Activated naive CD4-positive, alpha-beta T cell treated with anti-CD3 and anti-CD28 coated beads, Interleukin-2, amount 50 U/mL, for 72 hours (primary cell): ENCODE measurements at regions not wholly inside any gene's neighbourhood (a gene's known extent, or its start where the extent isn't known, plus 50 kb on each side); places are given as distances from the start of the nearest gene placed in this dataset.
A peak's percentile ranks its signal among the peaks of the same experiment; 100 is the strongest.
"Not testable (repeated sequence)": the region's sequence is repeated elsewhere in the genome, so short reads cannot be mapped to it uniquely, and the experiment has no call there.

Experiments used
- ATAC-seq, 2 donors: fragments of 150-1000 bp; cut with Tn5 transposase; 2 replicates each; pipeline ENCODE4 v1.10.0; 2021; ENCODE audit warnings: mild to moderate bottlenecking in 2 of 2, moderate library complexity in 2 of 2
- DNase-seq, 2 donors: peaks; one replicate each; pipeline ENCODE4 v3.0.0; 2021 to 2022; ENCODE audit warnings: low spot score in 2 of 2
- H3K27ac Mint-ChIP-seq, 2 donors: one replicate each; pipeline ENCODE4 v1.8.0; 2022; ENCODE audit warnings: mild to moderate bottlenecking in 2 of 2, mixed read lengths in 2 of 2
- H3K36me3 Mint-ChIP-seq, 2 donors: one replicate each; pipeline ENCODE4 v1.8.0; 2022; ENCODE audit warnings: mixed read lengths in 2 of 2
- H3K9me3 Mint-ChIP-seq, 2 donors: one replicate each; pipeline ENCODE4 v1.8.0; 2022; ENCODE audit warnings: mixed read lengths in 2 of 2

- no peak overlapping the region for H3K27ac Mint-ChIP-seq
- no peaks in the 10 kb centered on the region for H3K9me3 Mint-ChIP-seq
- no peaks in the 10 kb centered on the region for H3K36me3 Mint-ChIP-seq
- DNase-seq = no peak
- ATAC-seq = no peak
Observed at GRCh38 chr12:4822572-4822971, 87.1 kb upstream of the KCNA1 start.

- Mint-ChIP-seq H3K36me3 (no peaks in the 10 kb centered on the region), H3K9me3 (no peaks in the 10 kb centered on the region), H3K27ac (no peak overlapping the region)
- no peak for DNase-seq
- ATAC-seq = no peak
Observed at GRCh38 chr12:4824380-4824779, 85.3 kb upstream of the KCNA1 start.

GRCh38 chr12:4825011-4825858, 84.5 kb upstream of the KCNA1 start:
- Mint-ChIP-seq H3K36me3 (no peaks in the 10 kb centered on the region), H3K9me3 (no peaks in the 10 kb centered on the region), H3K27ac (no peak overlapping the region)
- no peak for DNase-seq
- peak; percentile 34 to 43 for ATAC-seq

GRCh38 chr12:4826909-4827308, 82.8 kb upstream of the KCNA1 start:
- Mint-ChIP-seq H3K27ac (no peak overlapping the region), H3K36me3 (peaks cover 0 to under 1% of the 10 kb centered on the region in 2 donors), H3K9me3 (no peaks in the 10 kb centered on the region)
- ATAC-seq (no peak), DNase-seq (no peak)

DNA sequence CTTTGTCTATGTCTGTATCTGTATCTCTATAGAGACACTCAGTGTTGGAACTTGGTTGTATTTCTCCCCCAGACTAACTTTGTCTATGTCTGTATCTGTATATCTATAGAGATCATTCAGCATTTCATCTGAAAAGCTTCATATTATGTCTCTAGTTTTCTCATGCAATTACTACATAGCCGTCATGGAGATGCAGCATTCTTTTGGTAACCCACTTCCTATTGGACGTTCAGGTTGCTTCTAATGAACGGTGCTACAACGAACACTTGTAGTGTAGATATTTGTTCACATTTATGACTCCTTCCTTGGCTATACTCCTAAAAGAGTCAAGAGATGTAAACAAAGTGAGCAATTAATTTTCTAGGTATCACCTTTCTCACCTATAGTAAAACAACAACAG, 81.5 kb upstream of the KCNA1 start:
- DNase-seq = no peak
- H3K36me3 Mint-ChIP-seq = peaks cover 1 to 13% of the 10 kb centered on the region in 2 donors
- ATAC-seq = no peak
- H3K27ac Mint-ChIP-seq = no peak overlapping the region
- H3K9me3 Mint-ChIP-seq = peaks cover 0 to 7% of the 10 kb centered on the region in 2 donors

DNA sequence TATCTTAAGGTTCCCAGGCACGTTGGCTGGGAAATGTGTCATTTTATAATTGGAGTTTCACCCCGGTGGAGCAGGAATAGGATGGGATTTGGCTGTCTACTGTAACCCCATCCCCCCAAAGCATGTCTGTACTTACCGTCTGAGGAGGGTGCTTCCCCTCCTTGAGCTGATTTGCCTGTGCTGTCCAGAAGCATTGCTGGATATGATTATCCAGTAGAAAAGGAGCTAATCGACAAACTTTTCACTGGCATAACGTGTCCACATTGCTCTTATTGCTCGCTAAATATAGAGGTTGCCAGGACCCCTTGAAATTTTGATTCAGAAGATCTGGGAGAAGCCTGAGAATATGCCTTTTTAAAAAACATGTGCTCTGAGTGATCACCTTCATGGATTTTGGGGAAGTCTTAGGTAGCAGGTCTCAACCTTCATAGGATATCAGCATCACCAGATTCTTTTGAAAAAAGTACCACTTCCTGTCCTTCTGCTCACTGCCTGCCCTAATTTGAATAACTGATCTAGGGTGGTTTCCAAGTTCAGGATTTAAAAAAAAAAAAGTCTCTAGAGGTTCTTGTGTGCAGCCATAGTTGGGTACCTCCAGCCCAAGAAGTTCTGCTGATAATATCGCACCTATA, 80.4 kb upstream of the KCNA1 start:
- Mint-ChIP-seq H3K9me3 (peaks cover 0 to 9% of the 10 kb centered on the region in 2 donors), H3K27ac (peak overlapping the region; percentile 83 to 85), H3K36me3 (peaks cover 4 to 17% of the 10 kb centered on the region in 2 donors)
- peak; percentile 76 to 90 for ATAC-seq
- no peak for DNase-seq

DNA sequence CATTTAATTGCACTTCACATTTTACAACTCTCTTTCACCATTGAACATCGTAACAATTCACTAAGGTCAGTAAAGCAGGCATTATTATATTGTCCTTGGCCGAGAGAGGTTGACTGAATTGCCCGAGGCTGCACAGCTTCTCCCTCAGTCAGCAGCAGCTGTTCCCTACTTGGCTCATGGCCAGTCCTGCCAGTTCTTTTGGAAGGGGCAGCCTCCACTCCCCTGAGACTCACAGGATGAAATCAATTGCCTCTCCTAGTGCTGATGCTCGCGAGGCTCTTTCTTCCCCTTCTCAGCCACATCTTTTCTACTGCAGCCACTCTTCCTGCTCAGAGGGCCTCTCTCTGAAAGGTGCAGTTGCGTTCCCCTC, 79.9 kb upstream of the KCNA1 start:
- no peak for DNase-seq
- Mint-ChIP-seq H3K27ac (peak overlapping the region; percentile 83 to 85), H3K9me3 (peaks cover 0 to 9% of the 10 kb centered on the region in 2 donors), H3K36me3 (peaks cover 4 to 17% of the 10 kb centered on the region in 2 donors)
- ATAC-seq = peak in 1 of 2 donors; percentile 51

DNA sequence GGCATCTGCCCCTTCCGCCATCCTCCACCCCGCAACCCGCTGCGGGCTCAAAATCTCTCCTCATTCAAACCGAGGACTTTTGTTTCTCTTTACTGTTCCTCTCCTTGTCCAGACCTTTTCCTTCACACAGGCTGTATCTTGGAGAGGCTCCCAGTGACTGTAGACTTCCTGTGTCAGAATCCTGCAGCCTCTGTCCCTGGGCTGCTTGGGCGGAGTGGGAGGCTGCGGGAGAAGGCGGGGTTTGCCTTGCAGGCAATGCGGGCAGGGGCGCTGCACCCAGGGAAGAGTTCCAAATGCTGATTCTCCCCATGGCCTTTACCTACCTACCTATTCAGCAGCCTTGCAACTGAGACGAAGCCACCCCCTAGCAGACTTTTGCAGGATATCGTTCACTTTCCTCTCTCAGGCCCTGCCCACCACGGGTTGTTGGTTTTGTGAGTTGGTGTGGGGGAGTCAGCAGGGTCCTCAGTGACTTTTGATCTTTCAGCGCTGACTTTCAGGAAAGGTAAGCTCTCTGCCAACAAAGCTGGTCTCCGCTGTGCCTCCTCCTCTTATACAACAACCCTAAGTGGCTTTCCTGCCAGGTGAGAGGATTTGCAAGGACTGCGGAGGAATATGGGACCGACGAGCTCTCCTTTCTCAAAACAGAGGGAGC, 79.0 kb upstream of the KCNA1 start:
- peak overlapping the region in 1 of 2 donors; percentile 83 for H3K27ac Mint-ChIP-seq
- H3K36me3 Mint-ChIP-seq = peaks cover 4 to 17% of the 10 kb centered on the region in 2 donors
- H3K9me3 Mint-ChIP-seq = peaks cover 0 to 9% of the 10 kb centered on the region in 2 donors
- ATAC-seq = no peak
- DNase-seq = no peak

GRCh38 chr12:4833053-4833452, 76.7 kb upstream of the KCNA1 start:
- no peak for ATAC-seq
- Mint-ChIP-seq H3K27ac (no peak overlapping the region), H3K36me3 (peaks cover 4 to 17% of the 10 kb centered on the region in 2 donors), H3K9me3 (peaks cover 0 to 9% of the 10 kb centered on the region in 2 donors)
- DNase-seq = no peak

- H3K36me3 Mint-ChIP-seq = peaks cover 4 to 17% of the 10 kb centered on the region in 2 donors
- H3K9me3 Mint-ChIP-seq = peaks cover 0 to 9% of the 10 kb centered on the region in 2 donors
- no peak for DNase-seq
- ATAC-seq = no peak
- H3K27ac Mint-ChIP-seq = no peak overlapping the region
Observed at GRCh38 chr12:4833524-4833923, 76.2 kb upstream of the KCNA1 start.

- DNase-seq = not testable (repeated sequence)
- H3K27ac Mint-ChIP-seq = peak overlapping the region; percentile 1 to 17
- H3K36me3 Mint-ChIP-seq = peaks cover 13 to 14% of the 10 kb centered on the region in 2 donors
- H3K9me3 Mint-ChIP-seq = peaks cover 8 to 17% of the 10 kb centered on the region in 2 donors
- ATAC-seq = peak; percentile 82 to 90
Observed at GRCh38 chr12:4842401-4842800, 67.3 kb upstream of the KCNA1 start.

DNA sequence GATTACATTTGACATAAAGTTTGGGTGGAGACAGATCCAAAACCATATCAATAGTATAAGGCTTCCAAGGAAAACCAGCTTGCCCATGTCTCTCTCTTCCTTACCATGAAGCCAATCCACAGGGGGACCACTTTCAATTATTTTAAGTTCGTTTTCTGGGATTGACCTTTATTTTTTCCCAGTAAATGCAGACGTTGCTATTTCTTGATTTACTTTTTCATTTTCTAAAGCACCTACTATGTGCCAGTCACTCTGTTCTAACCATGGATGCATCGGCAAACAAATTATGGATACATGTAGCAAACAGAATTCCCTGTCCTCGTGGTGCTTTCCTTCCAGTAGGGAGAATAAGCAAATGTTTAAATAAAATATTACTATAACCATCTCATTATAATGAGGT, 65.8 kb upstream of the KCNA1 start:
- H3K27ac Mint-ChIP-seq = no peak overlapping the region
- peaks cover 8 to 17% of the 10 kb centered on the region in 2 donors for H3K9me3 Mint-ChIP-seq
- DNase-seq = no peak
- H3K36me3 Mint-ChIP-seq = peaks cover 13 to 14% of the 10 kb centered on the region in 2 donors
- ATAC-seq = no peak

GRCh38 chr12:4847713-4848112, 62.0 kb upstream of the KCNA1 start:
- Mint-ChIP-seq H3K27ac (no peak overlapping the region), H3K36me3 (peaks cover under 1 to 3% of the 10 kb centered on the region in 2 donors), H3K9me3 (peaks cover 1 to 3% of the 10 kb centered on the region in 2 donors)
- ATAC-seq = no peak
- DNase-seq = no peak

- no peaks in the 10 kb centered on the region for H3K9me3 Mint-ChIP-seq
- ATAC-seq (no peak), DNase-seq (no peak)
- no peaks in the 10 kb centered on the region for H3K36me3 Mint-ChIP-seq
- H3K27ac Mint-ChIP-seq = no peak overlapping the region
Observed at GRCh38 chr12:4849115-4849541, 60.6 kb upstream of the KCNA1 start.

DNA sequence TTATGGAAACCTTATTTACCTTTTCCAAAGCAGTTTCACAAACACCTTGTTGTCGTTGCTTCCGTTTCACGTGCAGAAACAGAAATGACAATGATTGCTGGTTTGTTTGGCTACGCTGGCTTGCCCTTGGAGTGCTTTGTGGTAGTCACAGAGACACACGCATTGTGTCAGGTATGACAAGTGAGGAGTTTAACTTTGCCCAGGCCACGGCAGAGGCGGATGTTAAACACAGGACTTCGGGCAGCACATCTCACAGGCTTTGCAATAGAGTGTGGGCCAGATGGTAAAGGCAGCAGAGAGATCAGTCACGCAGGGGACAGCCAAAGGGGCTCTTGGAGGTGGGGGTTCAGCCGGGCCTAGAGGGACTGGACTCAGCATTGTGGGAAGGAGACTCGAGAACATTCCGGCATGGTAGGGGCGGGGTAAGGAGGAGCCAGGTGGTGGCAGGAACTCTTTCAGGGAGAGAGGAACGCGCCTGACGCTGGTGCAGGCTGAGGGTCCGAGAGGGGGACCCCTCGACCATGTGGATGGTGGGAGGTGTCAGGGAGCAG, 59.8 kb upstream of the KCNA1 start:
- H3K27ac Mint-ChIP-seq = no peak overlapping the region
- no peak for ATAC-seq
- no peaks in the 10 kb centered on the region for H3K36me3 Mint-ChIP-seq

GRCh38 chr12:4850857-4851380, 58.8 kb upstream of the KCNA1 start:
- ATAC-seq (no peak), DNase-seq (no peak)
- Mint-ChIP-seq H3K9me3 (no peaks in the 10 kb centered on the region), H3K27ac (no peak overlapping the region), H3K36me3 (no peaks in the 10 kb centered on the region)

More for the DNA sequence above, 59.8 kb upstream of the KCNA1 start:
- DNase-seq = no peak
- no peaks in the 10 kb centered on the region for H3K9me3 Mint-ChIP-seq

DNA sequence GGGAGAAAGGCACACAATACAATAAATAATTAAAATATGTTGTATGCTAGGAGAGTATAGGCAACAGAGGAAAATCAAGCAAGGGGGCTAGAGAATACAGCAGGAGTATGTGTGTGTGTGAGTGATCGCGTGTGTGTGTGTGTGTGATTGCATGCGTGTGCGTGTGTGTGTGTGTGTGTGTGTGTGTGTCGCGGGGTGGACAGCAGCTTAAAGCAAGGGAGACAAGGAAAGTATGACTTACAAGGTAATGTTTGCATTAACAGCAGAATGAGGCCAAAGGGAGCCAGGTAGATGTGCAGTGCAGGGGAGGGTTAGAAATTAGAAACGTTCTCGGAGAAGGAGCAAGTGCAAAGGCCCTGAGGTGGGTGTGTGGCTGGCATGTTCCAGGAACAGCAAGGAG, 57.4 kb upstream of the KCNA1 start:
- ATAC-seq (no peak), DNase-seq (no peak)
- Mint-ChIP-seq H3K27ac (peak overlapping the region in 1 of 2 donors; percentile 29), H3K36me3 (no peaks in the 10 kb centered on the region), H3K9me3 (no peaks in the 10 kb centered on the region)
